ENCODE measurements at regions not wholly inside any gene's neighbourhood (a gene's known extent, or its start where the extent isn't known, plus 50 kb on each side); places are given as distances from the start of the nearest gene placed in this dataset.
A peak's percentile ranks its signal among the peaks of the same experiment; 100 is the strongest.

GRCh38 chr1:185600641-185601040 lies 133.6 kb upstream of the HMCN1 start:
- TF ChIP-seq POLR2AphosphoS5 (IDR thresholded peaks at IDR 0.05; ENCODE audit: low read depth, low read length) (no peak), POLR2A (IDR thresholded peaks at IDR 0.05; ENCODE audit: low read depth, low read length) (no peak), TAF1 (IDR thresholded peaks at IDR 0.05; ENCODE audit: borderline replicate concordance, low read depth, low read length) (no peak)
- DNase-seq (ENCODE audit: insufficient read length): no peak

DNA sequence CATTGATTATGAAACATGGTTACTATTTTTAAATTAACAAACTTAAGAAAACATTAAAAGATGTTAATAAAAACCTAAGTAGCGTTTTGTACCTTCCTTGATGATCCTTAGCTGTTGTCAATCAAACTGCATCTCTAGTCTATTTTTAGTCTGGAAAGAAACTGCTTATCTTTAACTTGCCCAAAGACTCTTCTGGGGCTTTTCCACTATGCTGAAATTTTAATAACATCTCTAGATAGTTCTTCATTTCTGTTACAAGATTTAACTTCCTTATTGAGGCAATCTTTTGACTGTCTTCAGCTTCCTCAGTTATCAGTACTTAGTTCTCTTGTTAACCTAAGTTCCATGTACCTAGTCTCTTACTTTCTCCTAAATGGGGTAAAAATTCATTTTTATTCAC lies 135.9 kb upstream of the HMCN1 start:
- FAIRE-seq (no peak), DNase-seq (ENCODE audit: insufficient read length) (no peak)
- TF ChIP-seq TAF1 (IDR thresholded peaks at IDR 0.05; ENCODE audit: borderline replicate concordance, low read depth, low read length) (no peak), POLR2A (IDR thresholded peaks at IDR 0.05; ENCODE audit: low read depth, low read length) (no peak), POLR2AphosphoS5 (IDR thresholded peaks at IDR 0.05; ENCODE audit: low read depth, low read length) (no peak)

More at GRCh38 chr1:185600641-185601040, 133.6 kb upstream of the HMCN1 start:
- no peak for FAIRE-seq

DNA sequence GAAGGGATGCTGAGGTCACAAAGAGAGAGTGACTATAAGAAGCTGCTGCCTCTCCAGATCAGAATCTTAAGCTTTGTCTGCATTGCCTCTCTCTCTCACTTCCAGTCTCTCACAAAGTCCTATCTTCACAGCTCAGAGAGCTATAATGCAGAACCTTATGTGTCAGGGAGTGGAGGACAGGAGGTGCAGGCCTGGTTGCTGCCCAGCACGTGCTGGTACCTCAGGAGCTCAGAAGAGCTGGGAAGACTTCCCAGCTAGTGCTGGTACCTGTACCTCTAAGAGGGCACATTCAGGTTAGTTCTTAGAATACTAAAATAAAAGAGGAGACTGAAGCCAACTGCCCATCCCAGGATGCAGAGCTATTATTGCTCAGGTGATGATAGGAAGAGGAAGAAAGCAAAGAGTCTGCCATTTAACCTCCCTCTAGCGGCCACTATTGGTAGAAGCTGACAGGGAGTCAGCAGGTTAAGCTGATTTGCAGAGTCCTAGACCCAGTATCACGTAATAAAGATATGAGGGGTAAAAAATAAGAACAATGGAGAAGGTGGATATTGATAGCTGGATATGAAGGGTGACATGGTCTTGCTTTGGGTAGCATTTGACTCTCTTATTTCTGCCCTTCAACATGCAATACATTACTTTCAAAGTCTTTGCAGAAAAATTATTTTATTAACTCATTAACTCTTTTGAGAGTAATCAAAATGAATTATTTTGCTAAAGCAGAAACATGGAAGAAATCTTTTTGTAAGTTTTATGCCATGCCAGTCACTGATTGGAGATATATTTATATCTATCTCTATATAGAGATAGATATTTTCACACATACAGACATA lies 138.1 kb upstream of the HMCN1 start:
- DNase-seq (ENCODE audit: insufficient read length) (peak; percentile 10), FAIRE-seq (peak; percentile 67)
- TF ChIP-seq TAF1 (IDR thresholded peaks at IDR 0.05; ENCODE audit: borderline replicate concordance, low read depth, low read length) (no peak), POLR2AphosphoS5 (IDR thresholded peaks at IDR 0.05; ENCODE audit: low read depth, low read length) (no peak), POLR2A (IDR thresholded peaks at IDR 0.05; ENCODE audit: low read depth, low read length) (no peak)

GRCh38 chr1:185594786-185595410 lies 139.3 kb upstream of the HMCN1 start:
- no peak for FAIRE-seq
- TF ChIP-seq POLR2A (IDR thresholded peaks at IDR 0.05; ENCODE audit: low read depth, low read length) (no peak), POLR2AphosphoS5 (IDR thresholded peaks at IDR 0.05; ENCODE audit: low read depth, low read length) (no peak), TAF1 (IDR thresholded peaks at IDR 0.05; ENCODE audit: borderline replicate concordance, low read depth, low read length) (no peak)
- no peak for DNase-seq (ENCODE audit: insufficient read length)

GRCh38 chr1:185593271-185593670 lies 140.9 kb upstream of the HMCN1 start:
- no peak for TF ChIP-seq POLR2A (IDR thresholded peaks at IDR 0.05; ENCODE audit: low read depth, low read length)
- no peak for TF ChIP-seq POLR2AphosphoS5 (IDR thresholded peaks at IDR 0.05; ENCODE audit: low read depth, low read length)
- TF ChIP-seq TAF1 (IDR thresholded peaks at IDR 0.05; ENCODE audit: borderline replicate concordance, low read depth, low read length): no peak
- no peak for DNase-seq (ENCODE audit: insufficient read length)
- FAIRE-seq: no peak

- no peak for DNase-seq (ENCODE audit: insufficient read length)
- no peak for TF ChIP-seq POLR2AphosphoS5 (IDR thresholded peaks at IDR 0.05; ENCODE audit: low read depth, low read length)
- no peak for TF ChIP-seq POLR2A (IDR thresholded peaks at IDR 0.05; ENCODE audit: low read depth, low read length)
- TF ChIP-seq TAF1 (IDR thresholded peaks at IDR 0.05; ENCODE audit: borderline replicate concordance, low read depth, low read length): no peak
- FAIRE-seq: no peak
These were observed 148.4 kb upstream of the HMCN1 start for GRCh38 chr1:185585770-185586169.

- TF ChIP-seq POLR2AphosphoS5 (IDR thresholded peaks at IDR 0.05; ENCODE audit: low read depth, low read length) (no peak), TAF1 (IDR thresholded peaks at IDR 0.05; ENCODE audit: borderline replicate concordance, low read depth, low read length) (no peak), POLR2A (IDR thresholded peaks at IDR 0.05; ENCODE audit: low read depth, low read length) (no peak)
- DNase-seq (ENCODE audit: insufficient read length) (no peak), FAIRE-seq (no peak)
These were observed 152.0 kb upstream of the HMCN1 start for GRCh38 chr1:185581961-185582725.

- FAIRE-seq (no peak), DNase-seq (ENCODE audit: insufficient read length) (no peak)
- TF ChIP-seq POLR2A (IDR thresholded peaks at IDR 0.05; ENCODE audit: low read depth, low read length): no peak
- no peak for TF ChIP-seq TAF1 (IDR thresholded peaks at IDR 0.05; ENCODE audit: borderline replicate concordance, low read depth, low read length)
- no peak for TF ChIP-seq POLR2AphosphoS5 (IDR thresholded peaks at IDR 0.05; ENCODE audit: low read depth, low read length)
These were observed 153.2 kb upstream of the HMCN1 start for GRCh38 chr1:185581020-185581419.

GRCh38 chr1:185578293-185578692 lies 155.9 kb upstream of the HMCN1 start:
- TF ChIP-seq POLR2A (IDR thresholded peaks at IDR 0.05; ENCODE audit: low read depth, low read length): no peak
- TF ChIP-seq TAF1 (IDR thresholded peaks at IDR 0.05; ENCODE audit: borderline replicate concordance, low read depth, low read length): no peak
- TF ChIP-seq POLR2AphosphoS5 (IDR thresholded peaks at IDR 0.05; ENCODE audit: low read depth, low read length): no peak
- DNase-seq (ENCODE audit: insufficient read length): no peak
- no peak for FAIRE-seq

- DNase-seq (ENCODE audit: insufficient read length) (no peak), FAIRE-seq (no peak)
- TF ChIP-seq TAF1 (IDR thresholded peaks at IDR 0.05; ENCODE audit: borderline replicate concordance, low read depth, low read length) (no peak), POLR2AphosphoS5 (IDR thresholded peaks at IDR 0.05; ENCODE audit: low read depth, low read length) (no peak), POLR2A (IDR thresholded peaks at IDR 0.05; ENCODE audit: low read depth, low read length) (no peak)
These were observed 159.9 kb upstream of the HMCN1 start for GRCh38 chr1:185574139-185574875.

DNA sequence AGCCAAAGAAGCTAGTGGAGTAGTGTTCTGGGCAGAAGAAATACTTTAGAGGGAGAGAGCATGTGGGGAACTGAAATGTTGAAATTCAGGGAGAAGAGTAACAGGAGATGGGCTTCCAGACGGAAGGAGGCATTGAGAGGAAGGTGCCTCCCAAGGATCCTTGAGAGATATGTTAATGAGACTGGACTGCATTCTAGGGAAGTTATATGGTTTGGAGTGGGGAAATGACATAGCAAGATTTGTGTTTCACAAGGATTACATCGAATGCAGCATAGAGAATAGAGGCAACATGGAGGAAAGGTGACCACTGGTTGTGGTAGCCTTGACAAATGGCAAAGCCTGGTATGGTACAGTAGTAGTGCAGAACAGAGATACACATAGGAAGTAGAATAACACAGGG lies 160.5 kb upstream of the HMCN1 start:
- no peak for FAIRE-seq
- DNase-seq (ENCODE audit: insufficient read length): no peak
- TF ChIP-seq POLR2A (IDR thresholded peaks at IDR 0.05; ENCODE audit: low read depth, low read length): no peak
- TF ChIP-seq POLR2AphosphoS5 (IDR thresholded peaks at IDR 0.05; ENCODE audit: low read depth, low read length): no peak
- no peak for TF ChIP-seq TAF1 (IDR thresholded peaks at IDR 0.05; ENCODE audit: borderline replicate concordance, low read depth, low read length)
